H9 (cell line): ENCODE measurements at regions not wholly inside any gene's neighbourhood (a gene's known extent, or its start where the extent isn't known, plus 50 kb on each side); places are given as distances from the start of the nearest gene placed in this dataset.

ENCODE experiments used
- DNase-seq: peaks from one replicate; pipeline ENCODE4 v3.0.0-alpha.2; 2017
- H2AFZ ChIP-seq: one replicate; pipeline ENCODE4 v1.6.1; 2013; ENCODE audit warnings: mild to moderate bottlenecking, low read length, control low read depth, moderate library complexity
- H2AK5ac ChIP-seq: 2 replicates; pipeline ENCODE4 v1.6.1; 2013; ENCODE audit warnings: low read length, control low read depth, mixed read lengths; ENCODE audit not compliant: insufficient read length
- H2BK120ac ChIP-seq: one replicate; pipeline ENCODE4 v1.6.1; 2013; ENCODE audit warnings: low read depth, mild to moderate bottlenecking, low read length, control low read depth, inconsistent platforms; ENCODE audit not compliant: poor library complexity, severe bottlenecking
- H2BK12ac ChIP-seq: 2 replicates; pipeline ENCODE4 v1.6.1; 2013; ENCODE audit warnings: low read length, control low read depth, mixed read lengths, low read depth; ENCODE audit not compliant: insufficient read length
- H2BK15ac ChIP-seq: 2 replicates; pipeline ENCODE4 v1.6.1; 2013; ENCODE audit warnings: low read depth, low read length, control low read depth
- H2BK20ac ChIP-seq: one replicate; pipeline ENCODE4 v1.6.1; 2013; ENCODE audit warnings: low read depth, mild to moderate bottlenecking, low read length, control low read depth, inconsistent platforms; ENCODE audit not compliant: poor library complexity, severe bottlenecking
- H2BK5ac ChIP-seq: 2 replicates; pipeline ENCODE4 v1.6.1; 2013; ENCODE audit warnings: low read length, control low read depth, mixed read lengths; ENCODE audit not compliant: insufficient read length
- H3K14ac ChIP-seq: 2 replicates; pipeline ENCODE4 v1.6.1; 2013; ENCODE audit warnings: low read length, control low read depth; ENCODE audit not compliant: insufficient read depth
- H3K18ac ChIP-seq: 2 replicates; pipeline ENCODE4 v1.6.1; 2013; ENCODE audit warnings: low read depth, mild to moderate bottlenecking, mixed read lengths, low read length, control low read depth; ENCODE audit not compliant: insufficient read length
- H3K23ac ChIP-seq: 2 replicates; pipeline ENCODE4 v1.6.1; 2013; ENCODE audit warnings: low read length, control low read depth, mixed read lengths, low read depth; ENCODE audit not compliant: insufficient read length
- H3K23me2 ChIP-seq: 2 replicates; pipeline ENCODE4 v1.6.1; 2013; ENCODE audit warnings: low read depth, mild to moderate bottlenecking, mixed read lengths, low read length, control low read depth; ENCODE audit not compliant: insufficient read length, poor library complexity, severe bottlenecking
- H3K27ac ChIP-seq: 2 replicates; pipeline ENCODE4 v1.5.1; 2013; ENCODE audit warnings: low read length, control low read depth, mixed read lengths, low read depth; ENCODE audit not compliant: insufficient read length
- H3K27me3 ChIP-seq: 2 replicates; pipeline ENCODE4 v1.6.1; 2013; ENCODE audit warnings: low read length, control low read depth, inconsistent platforms; ENCODE audit not compliant: insufficient read depth
- H3K4ac ChIP-seq: 2 replicates; pipeline ENCODE4 v1.6.1; 2013; ENCODE audit warnings: low read depth, mild to moderate bottlenecking, control low read depth, inconsistent platforms, low read length, moderate library complexity
- H3K4me1 ChIP-seq: 2 replicates; pipeline ENCODE4 v1.6.1; 2013; ENCODE audit warnings: low read length, control low read depth, inconsistent platforms; ENCODE audit not compliant: insufficient read depth
- H3K4me2 ChIP-seq: 2 replicates; pipeline ENCODE4 v1.6.1; 2013; ENCODE audit warnings: low read length, control low read depth, mixed read lengths; ENCODE audit not compliant: insufficient read length, insufficient read depth
- H3K56ac ChIP-seq: 2 replicates; pipeline ENCODE4 v1.6.1; 2013; ENCODE audit warnings: low read depth, mild to moderate bottlenecking, mixed read lengths, low read length, control low read depth; ENCODE audit not compliant: insufficient read length
- H3K79me1 ChIP-seq: 2 replicates; pipeline ENCODE4 v1.6.1; 2013; ENCODE audit warnings: low read depth, mild to moderate bottlenecking, moderate library complexity, low read length, control low read depth, inconsistent platforms; ENCODE audit not compliant: insufficient read depth, poor library complexity, severe bottlenecking
- H3K79me2 ChIP-seq: 2 replicates; pipeline ENCODE4 v1.6.1; 2013; ENCODE audit warnings: low read length, control low read depth, inconsistent platforms; ENCODE audit not compliant: insufficient read depth
- H3K9ac ChIP-seq: 2 replicates; pipeline ENCODE4 v1.6.1; 2013; ENCODE audit warnings: low read length, control low read depth, mixed read lengths; ENCODE audit not compliant: insufficient read length; ENCODE audit errors: extremely low read depth
- H3K9me3 ChIP-seq: one replicate; pipeline ENCODE4 v1.6.1; 2013; ENCODE audit warnings: low read depth, low read length, inconsistent platforms; ENCODE audit not compliant: control insufficient read depth
- H3T11ph ChIP-seq: one replicate; pipeline ENCODE4 v1.6.1; 2013; ENCODE audit warnings: mild to moderate bottlenecking, low read length, control low read depth, inconsistent platforms
- H4K20me1 ChIP-seq: one replicate; pipeline ENCODE4 v1.6.1; 2013; ENCODE audit not compliant: control insufficient read depth, insufficient read length, insufficient read depth
- H4K5ac ChIP-seq: 2 replicates; pipeline ENCODE4 v1.6.1; 2013; ENCODE audit warnings: low read depth, mild to moderate bottlenecking, mixed read lengths, low read length, control low read depth; ENCODE audit not compliant: insufficient read length
- H4K8ac ChIP-seq: replicated peaks from 2 replicates; pipeline ENCODE4 v1.6.1; 2013; ENCODE audit warnings: low read length, control low read depth, mixed read lengths, low read depth; ENCODE audit not compliant: insufficient read length
- H4K91ac ChIP-seq: 2 replicates; pipeline ENCODE4 v1.6.1; 2013; ENCODE audit warnings: low read depth, mild to moderate bottlenecking, moderate library complexity, mixed read lengths, low read length, control low read depth; ENCODE audit not compliant: insufficient read length
- H3K27ac Mint-ChIP-seq, 3 experiments: 2 replicates in 2 of 3; 3 replicates in 1 of 3; pipeline ENCODE4 v1.8.0; 2020 to 2021; ENCODE audit warnings: mixed read lengths in 3 of 3, mild to moderate bottlenecking in 1 of 3, moderate library complexity in 1 of 3
- H3K27me3 Mint-ChIP-seq: 2 replicates; pipeline ENCODE4 v1.8.0; 2021; ENCODE audit warnings: low read depth, mild to moderate bottlenecking, moderate library complexity, mixed read lengths
- H3K36me3 Mint-ChIP-seq, 3 experiments: 2 replicates in 2 of 3; 3 replicates in 1 of 3; pipeline ENCODE4 v1.8.0; 2020 to 2021; ENCODE audit warnings: low read depth in 3 of 3, mixed read lengths in 3 of 3; ENCODE audit not compliant: insufficient read depth in 1 of 3
- H3K4me1 Mint-ChIP-seq, 2 experiments: 2 replicates each; pipeline ENCODE4 v1.8.0; 2020; ENCODE audit warnings: mixed read lengths in 2 of 2
- H3K4me3 Mint-ChIP-seq, 2 experiments: 2 replicates in 1 of 2; 3 replicates in 1 of 2; pipeline ENCODE4 v1.8.0; 2020 to 2021; ENCODE audit warnings: mild to moderate bottlenecking in 2 of 2, mixed read lengths in 2 of 2, moderate library complexity in 1 of 2
- H3K9me3 Mint-ChIP-seq, 2 experiments: 2 replicates in 1 of 2; 3 replicates in 1 of 2; pipeline ENCODE4 v1.8.0; 2020; ENCODE audit warnings: mild to moderate bottlenecking in 2 of 2, mixed read lengths in 2 of 2, moderate library complexity in 1 of 2
- WGBS: extraction: QIAGEN DNeasy Blood & Tissue Kit; methylation state at CpG from one replicate; pipeline ENCODE4 v1.1.7; 2013; ENCODE audit warnings: missing lambda C conversion rate, low lambda C conversion rate, mixed read lengths; ENCODE audit not compliant: insufficient read length; ENCODE audit errors: extremely low coverage; 5-methylcytosine and 5-hydroxymethylcytosine counted together
- TF ChIP-seq, protein P1 (sequence below): fragments of 200-600 bp; sonication (generic); conservative IDR thresholded peaks from 3 replicates; pipeline ENCODE4 v1.8.0; 2021; ENCODE audit warnings: antibody characterized with exemption, mild to moderate bottlenecking

- Histone ChIP-seq H3K14ac (no peak overlapping the region), H2BK12ac (no peak overlapping the region), H2AK5ac (no peak overlapping the region), H3K18ac (no peak overlapping the region), H3K23me2 (no peaks in the 10 kb centered on the region), H3K4ac (no peak overlapping the region), H3K79me1 (no peaks in the 10 kb centered on the region), H3K27me3 (no peaks in the 10 kb centered on the region), H3T11ph (no peak overlapping the region), H3K23ac (no peak overlapping the region), H3K56ac (no peak overlapping the region), H3K9me3 (no peaks in the 10 kb centered on the region), H4K8ac (no peak overlapping the region), H2BK5ac (no peak overlapping the region), H2BK15ac (no peak overlapping the region), H4K5ac (no peak overlapping the region), H2AFZ (no peak overlapping the region), H3K27ac (no peak overlapping the region), H3K4me2 (no peak overlapping the region), H3K9ac (no peak overlapping the region), H2BK20ac (no peak overlapping the region), H4K91ac (no peak overlapping the region), H4K20me1 (no peaks in the 10 kb centered on the region), H2BK120ac (no peak overlapping the region), H3K4me1 (no peaks in the 10 kb centered on the region), H3K79me2 (no peaks in the 10 kb centered on the region)
- TF ChIP-seq, protein P1, sequence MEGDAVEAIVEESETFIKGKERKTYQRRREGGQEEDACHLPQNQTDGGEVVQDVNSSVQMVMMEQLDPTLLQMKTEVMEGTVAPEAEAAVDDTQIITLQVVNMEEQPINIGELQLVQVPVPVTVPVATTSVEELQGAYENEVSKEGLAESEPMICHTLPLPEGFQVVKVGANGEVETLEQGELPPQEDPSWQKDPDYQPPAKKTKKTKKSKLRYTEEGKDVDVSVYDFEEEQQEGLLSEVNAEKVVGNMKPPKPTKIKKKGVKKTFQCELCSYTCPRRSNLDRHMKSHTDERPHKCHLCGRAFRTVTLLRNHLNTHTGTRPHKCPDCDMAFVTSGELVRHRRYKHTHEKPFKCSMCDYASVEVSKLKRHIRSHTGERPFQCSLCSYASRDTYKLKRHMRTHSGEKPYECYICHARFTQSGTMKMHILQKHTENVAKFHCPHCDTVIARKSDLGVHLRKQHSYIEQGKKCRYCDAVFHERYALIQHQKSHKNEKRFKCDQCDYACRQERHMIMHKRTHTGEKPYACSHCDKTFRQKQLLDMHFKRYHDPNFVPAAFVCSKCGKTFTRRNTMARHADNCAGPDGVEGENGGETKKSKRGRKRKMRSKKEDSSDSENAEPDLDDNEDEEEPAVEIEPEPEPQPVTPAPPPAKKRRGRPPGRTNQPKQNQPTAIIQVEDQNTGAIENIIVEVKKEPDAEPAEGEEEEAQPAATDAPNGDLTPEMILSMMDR, result no peak
- H3K4me3 Mint-ChIP-seq, result no peak overlapping the region
- H3K9me3 Mint-ChIP-seq, result peaks cover 0 to 3% of the 10 kb centered on the region in 2 experiments; a peak in 1 of 5 replicates
- no peaks in the 10 kb centered on the region; the same call in 1 of the 2 replicates for H3K27me3 Mint-ChIP-seq
- no peak overlapping the region for H3K27ac Mint-ChIP-seq
- no peak for DNase-seq
- WGBS, result no CpG with 5 or more reads among the region's 3 CpGs
- H3K4me1 Mint-ChIP-seq, result peaks cover 3% of the 10 kb centered on the region in 2 experiments; a peak in 2 of 4 replicates
- peaks cover 0 to 3% (median 0%) of the 10 kb centered on the region in 3 experiments; a peak in 1 of 7 replicates for H3K36me3 Mint-ChIP-seq
Observed at GRCh38 chr7:84879570-84880325, 307.1 kb downstream of the SEMA3D start.
